Fibroblast of skin of back (primary cell): ENCODE measurements at regions not wholly inside any gene's neighbourhood (a gene's known extent, or its start where the extent isn't known, plus 50 kb on each side); places are given as distances from the start of the nearest gene placed in this dataset.
A peak's percentile ranks its signal among the peaks of the same experiment; 100 is the strongest.
"Not testable (repeated sequence)": the region's sequence is repeated elsewhere in the genome, so short reads cannot be mapped to it uniquely, and the experiment has no call there.

Experiments
- DNase-seq: peaks from one replicate; pipeline ENCODE4 v3.0.0-alpha.2; 2013

- no peak for DNase-seq
Observed at GRCh38 chr2:61671561-61672315, 133.6 kb upstream of the XPO1 start.

DNA sequence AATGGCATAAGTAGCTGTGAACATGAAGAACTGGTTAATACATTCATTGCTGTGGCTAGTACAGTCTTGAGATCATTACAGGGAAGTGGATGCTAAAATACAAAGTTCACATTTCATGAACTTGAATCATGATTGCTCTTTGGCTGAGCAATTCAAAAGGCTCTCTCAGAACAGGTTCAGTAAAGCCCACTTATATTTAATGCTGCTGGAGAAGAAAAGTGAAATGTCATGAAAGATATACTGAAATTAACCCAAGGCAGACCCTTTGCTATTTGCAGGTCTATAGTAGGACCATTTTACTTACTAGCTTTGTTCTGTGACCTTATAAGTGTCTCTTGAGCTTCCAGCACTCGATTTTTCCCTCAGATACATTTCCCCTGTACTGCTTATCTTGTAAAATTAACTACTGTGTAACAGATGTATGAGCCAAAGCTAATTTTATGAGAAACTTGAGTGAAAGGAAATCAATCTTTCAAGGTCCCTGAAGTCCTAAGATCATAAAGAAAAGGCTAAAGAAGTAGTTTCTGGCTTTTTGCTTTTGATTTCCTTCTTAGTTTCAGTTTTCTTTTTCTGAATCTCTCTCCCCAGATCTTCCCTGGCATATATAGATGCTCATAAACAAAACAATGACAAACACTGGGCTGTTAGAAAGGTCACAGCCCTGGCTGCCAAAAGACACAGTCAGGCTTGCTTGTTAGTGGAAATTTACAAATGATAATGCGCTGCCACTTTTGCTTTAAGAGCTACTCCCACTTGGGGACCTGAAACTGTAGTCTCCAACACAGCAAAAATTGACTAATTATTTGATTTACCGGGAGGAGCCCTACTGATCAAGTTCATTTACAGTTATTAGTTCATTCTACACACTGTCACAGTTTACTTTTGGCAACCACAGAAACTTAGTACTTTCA, 132.7 kb upstream of the XPO1 start:
- DNase-seq: no peak

GRCh38 chr2:61664190-61664589, 126.0 kb upstream of the XPO1 start:
- no peak for DNase-seq

GRCh38 chr2:61662990-61663389, 124.8 kb upstream of the XPO1 start:
- DNase-seq: no peak

GRCh38 chr2:61660511-61661388, 122.6 kb upstream of the XPO1 start:
- DNase-seq: no peak

DNA sequence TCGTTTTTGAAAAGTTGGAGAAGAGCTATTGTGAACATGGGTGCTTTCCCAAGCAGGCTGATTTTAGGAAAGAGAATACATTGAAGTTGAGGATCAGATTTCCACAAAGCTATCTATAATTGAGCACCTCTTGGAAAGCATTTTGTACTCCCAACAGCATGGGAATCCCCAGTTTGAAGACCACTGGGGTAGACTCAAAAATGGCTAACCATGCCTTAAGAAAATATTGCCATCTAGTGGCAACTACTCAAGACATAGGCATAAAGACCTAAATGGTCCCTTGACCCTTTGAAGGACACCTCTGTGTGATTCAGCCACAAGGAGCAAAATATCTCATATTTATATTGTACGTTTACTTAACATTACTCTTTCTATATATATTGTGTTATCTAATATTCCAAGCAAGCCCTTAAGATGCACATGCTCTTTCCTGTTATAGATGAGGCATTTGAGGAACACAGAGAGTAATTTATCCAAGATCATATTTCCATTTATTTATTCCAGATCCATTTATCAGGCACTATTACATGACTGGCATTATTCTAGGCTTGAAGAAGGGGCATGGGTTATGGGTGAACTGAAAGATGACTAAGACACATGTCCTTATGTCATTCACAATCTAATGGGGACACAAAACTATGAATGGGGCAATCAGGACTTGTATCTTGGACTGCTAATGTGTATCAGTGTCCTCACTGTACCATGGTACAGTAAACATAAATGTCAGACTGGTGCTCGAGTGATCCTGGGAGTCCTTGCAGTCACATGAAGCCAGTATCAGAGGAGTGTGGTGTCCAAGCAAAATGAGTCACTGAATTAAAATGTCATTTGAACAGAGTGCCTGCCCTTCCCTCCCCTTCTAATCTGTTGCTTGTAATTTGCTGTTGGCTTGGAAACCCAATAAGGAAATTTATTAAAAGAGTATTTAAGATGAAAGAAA, 121.0 kb upstream of the XPO1 start:
- peak; percentile 64 for DNase-seq

DNA sequence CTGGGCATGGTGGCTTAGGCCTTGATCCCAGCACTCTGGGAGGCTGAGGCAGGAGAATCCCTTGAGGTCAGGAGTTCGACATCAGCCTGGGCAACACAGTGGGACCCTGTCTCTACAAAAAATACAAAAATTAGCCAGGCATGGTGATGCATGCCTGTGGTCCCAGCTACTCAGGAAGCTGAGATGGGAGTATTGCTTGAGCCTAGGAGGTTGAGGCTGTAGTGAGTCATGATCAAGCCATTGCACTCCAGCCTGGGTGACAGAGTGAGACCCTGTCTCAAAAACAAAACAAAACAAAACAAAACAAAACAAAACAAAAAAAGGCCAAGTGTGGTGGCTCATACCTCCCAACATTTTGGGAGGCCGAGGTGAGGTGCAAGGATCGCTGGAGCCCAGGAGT, 111.8 kb upstream of the XPO1 start:
- DNase-seq: peak; percentile 55

DNA sequence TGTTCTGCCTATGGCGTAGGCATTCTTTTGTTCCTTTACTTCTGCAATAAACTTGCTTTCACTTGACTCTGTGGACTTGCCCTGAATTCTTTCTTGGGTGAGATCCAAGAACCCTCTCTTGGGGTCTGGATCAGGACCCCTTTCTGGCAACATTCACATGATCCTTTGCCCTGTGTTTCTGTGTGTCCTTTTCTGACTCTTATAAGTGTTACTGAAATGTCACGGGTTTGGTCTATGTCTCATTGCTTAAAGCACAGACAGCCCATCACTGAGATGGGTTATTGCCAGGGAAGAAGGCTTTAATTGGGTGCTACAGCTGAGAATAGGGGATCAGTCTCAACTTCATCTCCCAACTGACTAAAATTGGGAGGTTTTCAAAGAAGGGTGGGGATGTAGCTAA, 110.9 kb upstream of the XPO1 start:
- no peak for DNase-seq

DNA sequence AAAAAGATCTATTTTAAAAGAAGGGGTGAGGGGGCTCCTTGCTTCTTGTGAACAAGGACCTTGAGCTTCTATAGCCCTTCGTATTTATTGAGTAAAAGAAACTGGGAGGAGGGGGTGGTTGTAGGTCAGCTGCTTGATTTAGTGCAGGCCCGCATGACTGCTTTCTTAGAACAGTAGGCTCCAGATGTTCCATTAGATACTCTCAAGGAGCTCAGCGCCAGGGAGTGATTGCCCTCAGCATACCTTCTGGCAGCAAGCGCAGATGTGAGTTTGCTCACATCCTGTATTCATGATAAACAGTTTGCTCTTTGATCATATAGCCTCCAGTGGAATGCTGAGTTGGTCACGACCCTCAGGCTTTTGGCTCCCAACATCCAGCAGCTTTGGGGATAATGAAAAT, 108.9 kb upstream of the XPO1 start:
- DNase-seq: no peak

DNA sequence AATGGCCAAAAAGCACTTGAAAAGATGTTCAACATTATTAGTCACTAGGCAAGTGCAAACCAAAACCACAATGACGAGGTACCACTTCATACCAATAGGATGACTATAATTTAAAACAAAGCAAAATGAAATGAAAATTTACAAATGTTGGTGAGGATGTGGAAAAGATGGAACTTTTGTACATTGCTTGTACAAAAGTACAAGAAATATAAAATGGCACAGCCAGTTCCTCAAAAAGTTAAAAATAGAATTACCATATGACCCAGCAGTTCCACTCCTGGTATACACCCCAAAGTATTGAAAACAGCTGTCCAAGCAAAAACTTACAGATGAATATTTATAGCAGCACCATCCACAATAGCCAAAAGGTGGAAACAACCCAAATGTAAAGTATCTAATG, 107.8 kb upstream of the XPO1 start:
- DNase-seq: peak; percentile 89

DNA sequence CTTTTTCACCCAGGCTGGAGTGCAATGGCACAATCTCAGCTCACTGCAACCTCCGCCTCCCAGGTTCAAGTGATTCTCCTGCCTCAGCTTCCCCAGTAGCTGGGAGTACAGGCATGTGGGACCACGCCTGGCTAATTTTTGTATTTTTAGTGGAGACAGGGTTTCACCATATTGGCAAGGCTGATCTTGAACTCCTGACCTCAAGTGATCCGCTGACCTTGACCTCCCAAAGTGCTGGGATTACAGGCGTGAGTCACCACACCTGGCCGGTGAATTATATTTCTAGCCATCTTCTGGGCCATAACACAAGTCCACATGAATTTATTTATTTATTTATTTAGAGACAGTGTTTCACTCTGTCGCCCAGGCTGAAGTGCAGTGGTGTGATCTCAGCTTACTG, 105.0 kb upstream of the XPO1 start:
- not testable (repeated sequence) for DNase-seq

GRCh38 chr2:61640406-61640805, 102.2 kb upstream of the XPO1 start:
- peak; percentile 34 for DNase-seq

DNA sequence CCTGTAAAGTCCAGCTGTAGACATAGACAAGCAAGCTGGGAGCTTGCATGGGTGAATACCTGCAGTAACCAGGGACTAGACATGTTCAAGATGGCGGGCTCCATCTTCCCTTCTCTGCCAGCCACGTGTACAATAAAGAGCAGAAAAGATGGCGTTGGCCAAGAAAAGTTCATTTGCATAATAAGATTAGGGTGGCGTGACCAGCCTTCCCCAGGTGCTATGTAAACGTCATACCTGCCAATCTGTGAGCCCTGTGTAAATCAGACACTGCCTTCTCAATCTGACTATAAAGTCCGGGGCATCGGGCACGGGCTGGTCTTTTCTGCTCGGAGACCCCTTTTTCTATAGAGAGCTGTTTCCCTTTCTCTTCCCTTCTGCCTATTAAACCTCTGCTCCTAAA, 101.6 kb upstream of the XPO1 start:
- DNase-seq: no peak

GRCh38 chr2:61636686-61637085, 98.5 kb upstream of the XPO1 start:
- DNase-seq: no peak

- DNase-seq: no peak
Observed at GRCh38 chr2:61634512-61634911, 96.4 kb upstream of the XPO1 start.

DNA sequence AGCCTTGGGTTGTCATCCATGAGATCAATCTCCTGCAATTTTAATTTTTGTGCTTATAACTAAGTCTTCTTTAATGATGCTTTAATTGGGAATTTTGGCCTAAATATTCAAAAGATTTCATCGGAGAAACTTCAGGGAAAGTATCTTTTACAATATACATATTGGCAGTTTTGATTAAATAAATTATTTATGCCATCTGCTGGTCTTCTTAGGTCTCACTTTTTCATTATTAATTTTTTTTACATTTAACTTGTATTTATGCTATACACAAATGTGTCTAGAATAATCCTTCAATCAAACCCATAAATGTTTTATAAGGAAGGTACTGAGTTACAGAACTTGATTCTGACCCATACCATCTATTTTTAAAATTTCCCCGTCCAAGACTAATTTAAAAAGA, 95.1 kb upstream of the XPO1 start:
- DNase-seq: no peak

DNA sequence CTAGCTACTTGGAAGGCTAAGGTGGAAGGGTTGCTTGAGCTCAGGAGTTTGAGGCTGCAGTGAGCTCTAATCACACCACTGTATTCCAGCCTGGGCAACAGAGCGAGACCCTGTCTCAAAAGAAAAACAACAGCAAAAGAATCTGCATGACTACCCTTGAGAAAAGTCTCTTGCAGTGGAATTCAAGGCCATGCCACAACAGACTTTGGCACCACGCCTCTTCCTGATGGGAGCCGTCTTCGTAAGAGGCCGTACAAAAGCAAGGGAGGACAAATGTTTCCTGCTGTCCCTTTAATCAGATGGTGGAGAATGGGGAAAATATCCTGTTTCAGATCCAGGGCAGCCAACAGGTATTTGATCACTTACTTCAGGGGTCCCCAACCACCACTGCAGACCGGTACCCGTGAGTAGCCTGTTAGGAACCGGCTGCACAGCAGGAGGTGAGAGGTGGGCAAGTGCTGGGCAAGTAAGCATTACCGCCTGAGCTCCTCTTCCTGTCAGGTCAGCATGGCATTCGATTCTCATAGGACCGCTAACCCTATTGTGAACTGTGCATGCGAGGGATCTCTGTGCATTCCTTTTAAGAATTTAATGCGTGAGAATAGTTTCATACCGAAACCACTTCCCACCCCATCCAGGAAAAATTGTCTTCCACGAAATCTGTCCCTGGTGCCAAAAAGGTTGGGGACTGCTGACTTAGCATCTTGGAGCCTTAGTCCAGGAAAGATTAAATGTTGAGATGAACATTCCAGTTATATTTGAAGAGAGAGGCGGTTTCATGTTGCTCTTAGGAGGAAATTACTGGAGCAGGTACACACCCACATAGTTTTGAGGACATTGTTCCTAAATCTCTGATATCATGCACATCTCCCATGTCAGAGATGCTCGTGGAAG, 94.4 kb upstream of the XPO1 start:
- DNase-seq: peak; percentile 42

- no peak for DNase-seq
Observed at GRCh38 chr2:61631321-61631720, 93.2 kb upstream of the XPO1 start.

DNA sequence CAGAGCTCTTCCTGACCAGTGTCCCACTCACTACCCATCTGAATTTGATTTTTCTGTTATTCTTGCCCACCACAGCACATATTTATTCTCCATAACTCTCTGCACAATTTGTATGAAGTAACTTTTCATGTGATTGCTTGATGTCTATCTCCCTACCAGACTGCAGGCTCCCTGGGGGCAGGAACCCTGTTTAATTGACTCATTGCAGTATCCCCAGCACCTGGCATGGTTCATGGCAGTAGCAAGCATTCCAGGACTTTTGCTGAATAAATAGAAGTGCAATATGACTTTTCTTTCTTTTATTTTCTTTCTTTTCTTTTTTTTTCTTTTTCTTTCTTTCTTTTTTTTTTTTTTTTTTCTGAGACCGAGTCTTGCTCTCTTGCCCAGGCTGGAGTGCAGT, 88.7 kb upstream of the XPO1 start:
- DNase-seq: no peak

DNA sequence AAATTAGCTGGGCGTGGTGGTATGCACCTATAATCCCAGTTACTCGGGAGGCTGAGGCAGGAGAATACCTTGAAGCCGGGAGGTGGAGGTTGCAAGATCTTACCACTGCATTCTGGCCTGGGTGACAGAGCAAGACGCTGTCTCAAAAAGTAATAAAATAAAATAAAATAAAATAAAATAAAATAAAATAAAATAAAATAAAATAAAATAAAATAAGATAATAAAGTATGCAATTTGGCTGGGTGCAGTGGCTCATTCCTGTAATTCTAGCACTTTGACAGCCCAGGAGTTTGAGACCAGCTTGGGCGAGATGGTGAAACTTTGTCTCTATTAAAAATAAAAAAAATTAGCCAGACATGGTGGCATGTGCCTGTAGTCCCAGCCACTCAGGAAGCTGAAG, 85.6 kb upstream of the XPO1 start:
- no peak for DNase-seq
